ENCODE measurements at regions not wholly inside any gene's neighbourhood (a gene's known extent, or its start where the extent isn't known, plus 50 kb on each side); places are given as distances from the start of the nearest gene placed in this dataset.
"Not testable (repeated sequence)": the region's sequence is repeated elsewhere in the genome, so short reads cannot be mapped to it uniquely, and the experiment has no call there.

- ChIA-PET CTCF (interaction anchor here (1.4 kb wide), 1 partner anchor 287 kb away, joined by 3 read pairs; no protein-coding TSS in a partner anchor), POLR2A (no interaction called here)
- H3K4me3 ChIP-seq (ENCODE audit: low read depth, low read length) = no peak overlapping the region
- DNase-seq (ENCODE audit: low read depth, low spot score) = no peak
- no peak for TF ChIP-seq CTCF (IDR thresholded peaks at IDR 0.05; ENCODE audit: insufficient read depth, low read length, missing control alignments)
Measured at GRCh38 chr16:86229866-86230656, 280.3 kb upstream of the FOXF1 start.

- CTCF ChIA-PET = interaction anchor here (1.0 kb wide), 1 partner anchor 285 kb away, joined by 3 read pairs; no protein-coding TSS in a partner anchor
- no peak for DNase-seq (ENCODE audit: low read depth, low spot score)
- H3K4me3 ChIP-seq (ENCODE audit: low read depth, low read length) = no peak overlapping the region
- no peak for TF ChIP-seq CTCF (IDR thresholded peaks at IDR 0.05; ENCODE audit: insufficient read depth, low read length, missing control alignments)
- POLR2A ChIA-PET = no interaction called here
Measured at GRCh38 chr16:86231321-86231995, 278.9 kb upstream of the FOXF1 start.

- POLR2A ChIA-PET = no interaction called here
- H3K4me3 ChIP-seq (ENCODE audit: low read depth, low read length) = no peak overlapping the region
- CTCF ChIA-PET = interaction anchor here (1.0 kb wide), 1 partner anchor 285 kb away, joined by 3 read pairs; no protein-coding TSS in a partner anchor
- no peak for TF ChIP-seq CTCF (IDR thresholded peaks at IDR 0.05; ENCODE audit: insufficient read depth, low read length, missing control alignments)
- no peak for DNase-seq (ENCODE audit: low read depth, low spot score)
Measured at GRCh38 chr16:86231996-86232350, 278.4 kb upstream of the FOXF1 start.

GRCh38 chr16:86232496-86232895 is 277.8 kb upstream of the FOXF1 start:
- ChIA-PET POLR2A (no interaction called here), CTCF (interaction anchor here (0.7 to 1.0 kb wide), 2 partner anchors 20 to 284 kb away, joined by 3 read pairs; no protein-coding TSS in a partner anchor)
- no peak for TF ChIP-seq CTCF (IDR thresholded peaks at IDR 0.05; ENCODE audit: insufficient read depth, low read length, missing control alignments)
- DNase-seq (ENCODE audit: low read depth, low spot score) = no peak
- H3K4me3 ChIP-seq (ENCODE audit: low read depth, low read length) = no peak overlapping the region

GRCh38 chr16:86233506-86233905 is 276.8 kb upstream of the FOXF1 start:
- POLR2A ChIA-PET; DNase-seq (ENCODE audit: low read depth, low spot score); CTCF ChIA-PET; H3K4me3 ChIP-seq (ENCODE audit: low read depth, low read length): not testable (repeated sequence)

- H3K4me3 ChIP-seq (ENCODE audit: low read depth, low read length) = no peak overlapping the region
- POLR2A ChIA-PET = no interaction called here
- CTCF ChIA-PET = interaction anchor here (1.0 kb wide), 1 partner anchor 12 kb away, joined by 3 read pairs; no protein-coding TSS in a partner anchor
- no peak for DNase-seq (ENCODE audit: low read depth, low spot score)
- no peak for TF ChIP-seq CTCF (IDR thresholded peaks at IDR 0.05; ENCODE audit: insufficient read depth, low read length, missing control alignments)
Measured at GRCh38 chr16:86239381-86239780, 270.9 kb upstream of the FOXF1 start.

Data from AG04449 (cell line).